B cell (primary cell): ENCODE measurements at regions not wholly inside any gene's neighbourhood (a gene's known extent, or its start where the extent isn't known, plus 50 kb on each side); places are given as distances from the start of the nearest gene placed in this dataset.

Experiments used
- EZH2 ChIP-seq: IDR thresholded peaks from 2 replicates; pipeline ENCODE4 v1.6.1; 2012; ENCODE audit warnings: borderline replicate concordance, low read depth, mild to moderate bottlenecking, moderate library complexity, low read length; ENCODE audit not compliant: insufficient read depth, poor library complexity, severe bottlenecking
- TF ChIP-seq, protein P1 (sequence below): fragments of 200-600 bp; IDR thresholded peaks from one replicate; pipeline ENCODE4 v1.8.0; 2022; ENCODE audit warnings: antibody characterized with exemption, mild to moderate bottlenecking

DNA sequence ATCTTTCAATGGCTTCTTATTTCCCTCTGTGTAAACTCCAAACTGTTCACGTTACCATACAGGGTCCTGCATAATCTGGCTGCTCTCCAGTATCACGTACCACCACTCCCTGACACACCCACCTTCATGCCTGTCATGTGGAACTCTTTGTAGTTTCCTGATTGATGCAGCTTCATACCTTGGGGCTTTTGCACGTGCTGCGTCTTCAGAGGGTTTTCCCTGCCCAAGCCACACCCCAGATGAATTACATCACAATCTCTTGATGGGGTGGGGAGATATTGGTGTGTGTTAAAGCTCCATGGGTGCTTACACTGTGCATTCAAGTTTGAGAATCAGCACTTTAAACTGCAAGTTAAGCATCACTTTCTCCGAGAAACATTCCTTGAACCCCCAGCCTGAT lies 101.9 kb downstream of the CT47B1 start:
- TF ChIP-seq, protein P1, sequence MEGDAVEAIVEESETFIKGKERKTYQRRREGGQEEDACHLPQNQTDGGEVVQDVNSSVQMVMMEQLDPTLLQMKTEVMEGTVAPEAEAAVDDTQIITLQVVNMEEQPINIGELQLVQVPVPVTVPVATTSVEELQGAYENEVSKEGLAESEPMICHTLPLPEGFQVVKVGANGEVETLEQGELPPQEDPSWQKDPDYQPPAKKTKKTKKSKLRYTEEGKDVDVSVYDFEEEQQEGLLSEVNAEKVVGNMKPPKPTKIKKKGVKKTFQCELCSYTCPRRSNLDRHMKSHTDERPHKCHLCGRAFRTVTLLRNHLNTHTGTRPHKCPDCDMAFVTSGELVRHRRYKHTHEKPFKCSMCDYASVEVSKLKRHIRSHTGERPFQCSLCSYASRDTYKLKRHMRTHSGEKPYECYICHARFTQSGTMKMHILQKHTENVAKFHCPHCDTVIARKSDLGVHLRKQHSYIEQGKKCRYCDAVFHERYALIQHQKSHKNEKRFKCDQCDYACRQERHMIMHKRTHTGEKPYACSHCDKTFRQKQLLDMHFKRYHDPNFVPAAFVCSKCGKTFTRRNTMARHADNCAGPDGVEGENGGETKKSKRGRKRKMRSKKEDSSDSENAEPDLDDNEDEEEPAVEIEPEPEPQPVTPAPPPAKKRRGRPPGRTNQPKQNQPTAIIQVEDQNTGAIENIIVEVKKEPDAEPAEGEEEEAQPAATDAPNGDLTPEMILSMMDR, result no peak
- no peak for TF ChIP-seq EZH2
